Panc1 (cell line): ENCODE measurements at regions not wholly inside any gene's neighbourhood (a gene's known extent, or its start where the extent isn't known, plus 50 kb on each side); places are given as distances from the start of the nearest gene placed in this dataset.
"Not testable (repeated sequence)": the region's sequence is repeated elsewhere in the genome, so short reads cannot be mapped to it uniquely, and the experiment has no call there.

Experiments used
- ATAC-seq: fragments of 200-7000 bp; cut with Tn5 transposase; 2 replicates; pipeline ENCODE4 v1.9.1; 2020; ENCODE audit warnings: mild to moderate bottlenecking, moderate library complexity
- BruUV-seq: library from RNA; stranded (reverse); fragments of 400-500 nt; replicated peaks from 2 replicates; lab custom pipeline; 2021; lab: Mats Ljungman, UMichigan
- CTCF ChIA-PET: fragments of 300-600 bp; sonication (Branson Sonifier 250); formaldehyde crosslinking; loops from one replicate; lab custom pipeline; 2022; ENCODE audit warnings: antibody characterized with exemption; lab: Charles Lee
- POLR2A ChIA-PET: fragments of 300-600 bp; sonication (Branson Sonifier 250); formaldehyde crosslinking; loops from one replicate; lab custom pipeline; 2022; ENCODE audit warnings: antibody characterized with exemption; lab: Charles Lee
- DNase-seq: peaks from one replicate; pipeline ENCODE4 v3.0.0-alpha.2; 2010; ENCODE audit warnings: low read depth, low spot score
- H3K27ac ChIP-seq: 2 replicates; pipeline ENCODE4 v1.5.1; 2011; ENCODE audit warnings: mild to moderate bottlenecking, low read length, inconsistent platforms
- H3K27me3 ChIP-seq: fragments of 200-500 bp; sonication (Bioruptor generic); 2 replicates; pipeline ENCODE4 v1.6.0; 2014; ENCODE audit warnings: low read length, inconsistent platforms; ENCODE audit not compliant: control insufficient read depth, insufficient read depth
- H3K36me3 ChIP-seq: fragments of 200-500 bp; sonication (Bioruptor generic); 2 replicates; pipeline ENCODE4 v1.5.1; 2014; ENCODE audit warnings: inconsistent platforms, mild to moderate bottlenecking, low read length, moderate library complexity; ENCODE audit not compliant: control insufficient read depth, insufficient read depth
- H3K4me1 ChIP-seq: 2 replicates; pipeline ENCODE4 v1.5.1; 2011; ENCODE audit warnings: inconsistent platforms, mild to moderate bottlenecking, low read length, moderate library complexity; ENCODE audit not compliant: control insufficient read depth, insufficient read depth
- H3K4me3 ChIP-seq, 2 experiments: 2 replicates each; pipeline ENCODE4 v1.5.1; 2011 to 2012; ENCODE audit warnings: low read depth in 2 of 2, low read length in 2 of 2, mild to moderate bottlenecking in 2 of 2, inconsistent platforms in 1 of 2, moderate library complexity in 1 of 2
- H3K9me3 ChIP-seq: fragments of 200-500 bp; sonication (Bioruptor generic); 2 replicates; pipeline ENCODE4 v1.5.1; 2014; ENCODE audit warnings: low read depth, mild to moderate bottlenecking, inconsistent platforms, low read length, moderate library complexity; ENCODE audit not compliant: control insufficient read depth, insufficient read depth
- POLR2AphosphoS5 ChIP-seq: IDR thresholded peaks from 2 replicates; pipeline ENCODE4 v1.6.1; 2012; ENCODE audit warnings: mild to moderate bottlenecking, low read depth, low read length, moderate library complexity
- SIN3A ChIP-seq: IDR thresholded peaks from 2 replicates; pipeline ENCODE4 v1.6.1; 2012; ENCODE audit warnings: low read depth, mild to moderate bottlenecking, low read length, moderate library complexity, borderline replicate concordance; ENCODE audit not compliant: insufficient read depth
- TCF7L2 ChIP-seq: IDR thresholded peaks from 2 replicates; pipeline ENCODE4 v1.6.1; 2011; ENCODE audit warnings: mild to moderate bottlenecking, low read depth, low read length, inconsistent platforms
- in situ Hi-C: cut with HindIII; loops from 2 replicates; pipeline ENCODE4 v1.10.0; 2016; ENCODE audit warnings: low sequenced_read_pairs, low pct_unique_long_range_greater_than_20kb
- intact Hi-C: fragments of 100-400 bp; cut with micrococcal nuclease; formaldehyde crosslinking; loops from one replicate; pipeline ENCODE4 v1.10.0; 2022; ENCODE audit not compliant: unreplicated experiment
- TF ChIP-seq, protein P1 (sequence below), 2 experiments: IDR thresholded peaks; 2 replicates each; pipeline ENCODE4 v1.6.1; 2011 to 2012; ENCODE audit warnings: low read depth in 2 of 2, control low read depth in 1 of 2, low read length in 1 of 2, mild to moderate bottlenecking in 1 of 2, moderate library complexity in 1 of 2; ENCODE audit not compliant: insufficient read depth in 1 of 2
- TF ChIP-seq, protein P2 (sequence below): fragments of 450-650 bp; IDR thresholded peaks from 2 replicates; pipeline ENCODE4 v1.5.1; 2017; ENCODE audit warnings: mild to moderate bottlenecking

DNA sequence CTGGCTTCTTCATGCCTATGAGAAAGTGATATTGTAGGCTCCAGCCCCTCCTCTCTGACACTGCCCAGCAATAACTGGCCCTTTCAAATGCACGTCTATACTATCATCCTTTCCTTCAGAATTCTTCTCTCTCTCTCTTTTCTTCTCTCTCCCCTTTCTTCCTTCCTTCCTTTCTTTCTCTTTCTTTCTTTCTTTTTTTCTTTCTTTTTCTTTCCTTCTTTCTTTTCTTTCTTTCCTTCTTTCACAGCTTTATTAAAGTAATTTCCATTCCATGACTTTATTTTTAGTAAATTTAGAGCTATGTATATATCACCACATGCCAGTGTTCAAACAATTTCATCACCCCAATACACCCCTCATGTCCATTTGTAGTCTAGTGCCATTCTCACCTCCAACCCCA, 302.1 kb downstream of the RPAP3 start:
- BruUV-seq = no TSS peak
- no peaks in the 10 kb centered on the region for H3K36me3 ChIP-seq
- ChIA-PET POLR2A (no interaction called here), CTCF (no interaction called here)
- no peak overlapping the region for H3K27ac ChIP-seq
- no peaks in the 10 kb centered on the region for H3K27me3 ChIP-seq
- intact Hi-C loops = no loop called here
- H3K4me3 ChIP-seq = no peak overlapping the region
- ATAC-seq (no peak), DNase-seq (no peak)
- TF ChIP-seq POLR2AphosphoS5 = no peak
- no peak for TF ChIP-seq SIN3A
- no peak for TF ChIP-seq TCF7L2
- TF ChIP-seq, protein P1, sequence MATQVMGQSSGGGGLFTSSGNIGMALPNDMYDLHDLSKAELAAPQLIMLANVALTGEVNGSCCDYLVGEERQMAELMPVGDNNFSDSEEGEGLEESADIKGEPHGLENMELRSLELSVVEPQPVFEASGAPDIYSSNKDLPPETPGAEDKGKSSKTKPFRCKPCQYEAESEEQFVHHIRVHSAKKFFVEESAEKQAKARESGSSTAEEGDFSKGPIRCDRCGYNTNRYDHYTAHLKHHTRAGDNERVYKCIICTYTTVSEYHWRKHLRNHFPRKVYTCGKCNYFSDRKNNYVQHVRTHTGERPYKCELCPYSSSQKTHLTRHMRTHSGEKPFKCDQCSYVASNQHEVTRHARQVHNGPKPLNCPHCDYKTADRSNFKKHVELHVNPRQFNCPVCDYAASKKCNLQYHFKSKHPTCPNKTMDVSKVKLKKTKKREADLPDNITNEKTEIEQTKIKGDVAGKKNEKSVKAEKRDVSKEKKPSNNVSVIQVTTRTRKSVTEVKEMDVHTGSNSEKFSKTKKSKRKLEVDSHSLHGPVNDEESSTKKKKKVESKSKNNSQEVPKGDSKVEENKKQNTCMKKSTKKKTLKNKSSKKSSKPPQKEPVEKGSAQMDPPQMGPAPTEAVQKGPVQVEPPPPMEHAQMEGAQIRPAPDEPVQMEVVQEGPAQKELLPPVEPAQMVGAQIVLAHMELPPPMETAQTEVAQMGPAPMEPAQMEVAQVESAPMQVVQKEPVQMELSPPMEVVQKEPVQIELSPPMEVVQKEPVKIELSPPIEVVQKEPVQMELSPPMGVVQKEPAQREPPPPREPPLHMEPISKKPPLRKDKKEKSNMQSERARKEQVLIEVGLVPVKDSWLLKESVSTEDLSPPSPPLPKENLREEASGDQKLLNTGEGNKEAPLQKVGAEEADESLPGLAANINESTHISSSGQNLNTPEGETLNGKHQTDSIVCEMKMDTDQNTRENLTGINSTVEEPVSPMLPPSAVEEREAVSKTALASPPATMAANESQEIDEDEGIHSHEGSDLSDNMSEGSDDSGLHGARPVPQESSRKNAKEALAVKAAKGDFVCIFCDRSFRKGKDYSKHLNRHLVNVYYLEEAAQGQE (IDR thresholded peaks at IDR 0.05; ENCODE audit: insufficient read depth in 1 of 2, low read depth in 2 of 2, low read length in 1 of 2) = no peak
- TF ChIP-seq, protein P2, sequence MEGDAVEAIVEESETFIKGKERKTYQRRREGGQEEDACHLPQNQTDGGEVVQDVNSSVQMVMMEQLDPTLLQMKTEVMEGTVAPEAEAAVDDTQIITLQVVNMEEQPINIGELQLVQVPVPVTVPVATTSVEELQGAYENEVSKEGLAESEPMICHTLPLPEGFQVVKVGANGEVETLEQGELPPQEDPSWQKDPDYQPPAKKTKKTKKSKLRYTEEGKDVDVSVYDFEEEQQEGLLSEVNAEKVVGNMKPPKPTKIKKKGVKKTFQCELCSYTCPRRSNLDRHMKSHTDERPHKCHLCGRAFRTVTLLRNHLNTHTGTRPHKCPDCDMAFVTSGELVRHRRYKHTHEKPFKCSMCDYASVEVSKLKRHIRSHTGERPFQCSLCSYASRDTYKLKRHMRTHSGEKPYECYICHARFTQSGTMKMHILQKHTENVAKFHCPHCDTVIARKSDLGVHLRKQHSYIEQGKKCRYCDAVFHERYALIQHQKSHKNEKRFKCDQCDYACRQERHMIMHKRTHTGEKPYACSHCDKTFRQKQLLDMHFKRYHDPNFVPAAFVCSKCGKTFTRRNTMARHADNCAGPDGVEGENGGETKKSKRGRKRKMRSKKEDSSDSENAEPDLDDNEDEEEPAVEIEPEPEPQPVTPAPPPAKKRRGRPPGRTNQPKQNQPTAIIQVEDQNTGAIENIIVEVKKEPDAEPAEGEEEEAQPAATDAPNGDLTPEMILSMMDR = no peak
- in situ Hi-C loops = no loop called here
- H3K9me3 ChIP-seq = no peaks in the 10 kb centered on the region
- H3K4me1 ChIP-seq = no peaks in the 10 kb centered on the region

DNA sequence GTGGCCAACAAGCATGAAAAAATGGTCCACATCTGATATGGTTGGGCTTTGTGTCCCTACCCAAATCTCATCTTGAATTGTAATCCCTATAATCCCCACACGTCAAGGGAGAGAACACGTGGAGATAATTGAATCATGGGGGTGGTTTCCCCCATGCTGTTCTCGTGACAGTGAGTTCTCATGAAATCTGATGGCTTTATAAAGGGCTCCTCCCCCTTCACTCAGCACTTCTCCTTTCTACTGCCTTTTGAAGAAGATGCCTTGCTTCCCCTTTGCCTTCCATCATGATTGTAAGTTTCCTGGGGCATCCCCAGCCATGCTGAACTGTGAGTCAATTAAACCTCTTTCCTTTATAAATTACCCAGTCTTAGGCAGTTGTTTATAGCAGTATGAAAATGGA, 304.6 kb downstream of the RPAP3 start:
- H3K36me3 ChIP-seq, intact Hi-C loops, H3K4me1 ChIP-seq, POLR2A ChIA-PET, H3K4me3 ChIP-seq, BruUV-seq, H3K9me3 ChIP-seq, DNase-seq, H3K27ac ChIP-seq, H3K27me3 ChIP-seq, in situ Hi-C loops, CTCF ChIA-PET, ATAC-seq: not testable (repeated sequence)

DNA sequence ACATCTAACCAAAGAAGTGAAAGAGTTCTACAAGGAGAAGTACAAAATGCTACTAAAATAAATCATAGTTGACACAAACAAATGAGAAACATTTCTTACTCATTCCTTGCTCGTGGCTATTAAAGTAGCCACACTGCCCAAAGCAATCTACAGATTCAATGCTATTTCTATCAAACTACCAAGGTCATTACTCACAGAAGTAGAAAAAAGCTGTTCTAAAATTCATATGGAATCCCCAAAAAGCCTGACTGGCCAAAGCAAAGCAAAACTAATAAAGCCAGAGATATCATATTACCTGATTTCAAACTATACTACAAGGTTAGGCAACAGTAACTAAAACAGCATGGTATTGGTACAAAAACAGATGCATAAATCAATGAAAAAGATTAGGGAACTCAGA, 305.6 kb downstream of the RPAP3 start:
- intact Hi-C loops = no loop called here
- CTCF ChIA-PET = no interaction called here

More for the DNA sequence above, 305.6 kb downstream of the RPAP3 start:
- no peaks in the 10 kb centered on the region for H3K36me3 ChIP-seq
- in situ Hi-C loops = no loop called here
- ATAC-seq (no peak), DNase-seq (no peak)
- H3K9me3 ChIP-seq = no peaks in the 10 kb centered on the region
- no peaks in the 10 kb centered on the region for H3K27me3 ChIP-seq
- no peak overlapping the region for H3K4me3 ChIP-seq
- H3K27ac ChIP-seq = no peak overlapping the region
- POLR2A ChIA-PET = no interaction called here
- no peaks in the 10 kb centered on the region for H3K4me1 ChIP-seq
- TF ChIP-seq POLR2AphosphoS5 (no peak), SIN3A (no peak), TCF7L2 (no peak)
- TF ChIP-seq, protein P2 = no peak
- TF ChIP-seq, protein P1 (IDR thresholded peaks at IDR 0.05; ENCODE audit: insufficient read depth in 1 of 2, low read depth in 2 of 2, low read length in 1 of 2) = no peak
- no TSS peak for BruUV-seq
